ENCODE measurements at regions not wholly inside any gene's neighbourhood (a gene's known extent, or its start where the extent isn't known, plus 50 kb on each side); places are given as distances from the start of the nearest gene placed in this dataset.

GRCh38 chr11:112322173-112322790, 61.6 kb upstream of the PLET1 start:
- ChIA-PET POLR2A (no interaction called here), CTCF (interaction anchor here (0.5 to 1.0 kb wide), 4 partner anchors 33 to 1474 kb away, joined by 3 to 4 read pairs (median 3); no protein-coding TSS in a partner anchor)
- TF ChIP-seq ETV6 (CRISPR knock-in tag; IDR thresholded peaks at IDR 0.05) = no peak
- no peak for TF ChIP-seq E2F5 (CRISPR knock-in tag; IDR thresholded peaks at IDR 0.05)
- no peak for TF ChIP-seq ZBTB21 (CRISPR knock-in tag; IDR thresholded peaks at IDR 0.05; ENCODE audit: borderline replicate concordance)
- no peak for TF ChIP-seq ZNF232 (CRISPR knock-in tag; IDR thresholded peaks at IDR 0.05)
- no peak for TF ChIP-seq AFF4 (CRISPR knock-in tag; IDR thresholded peaks at IDR 0.05; ENCODE audit: borderline replicate concordance)
- TF ChIP-seq FOXJ3 (CRISPR knock-in tag; IDR thresholded peaks at IDR 0.05; ENCODE audit: borderline replicate concordance) = no peak
- no peak for TF ChIP-seq HMGA2 (CRISPR knock-in tag; IDR thresholded peaks at IDR 0.05)
- TF ChIP-seq FOXP1 (CRISPR knock-in tag; IDR thresholded peaks at IDR 0.05; ENCODE audit: borderline replicate concordance) = no peak
- no peak for TF ChIP-seq TEAD4 (CRISPR knock-in tag; IDR thresholded peaks at IDR 0.05)
- no peak for TF ChIP-seq E2F1 (CRISPR knock-in tag; IDR thresholded peaks at IDR 0.05)
- TF ChIP-seq PREB (CRISPR knock-in tag; IDR thresholded peaks at IDR 0.05; ENCODE audit: borderline replicate concordance) = no peak
- no peak for TF ChIP-seq PRRX2 (CRISPR knock-in tag; IDR thresholded peaks at IDR 0.05)
- TF ChIP-seq NFATC4 (CRISPR knock-in tag; IDR thresholded peaks at IDR 0.05) = no peak
- TF ChIP-seq NR3C1 (CRISPR knock-in tag; conservative IDR thresholded peaks at IDR 0.05; ENCODE audit: low read depth) = no peak
- no peak for TF ChIP-seq MAX (CRISPR knock-in tag; IDR thresholded peaks at IDR 0.05)
- no peak for TF ChIP-seq CDX4 (CRISPR knock-in tag; IDR thresholded peaks at IDR 0.05; ENCODE audit: borderline replicate concordance)
- Mint-ChIP-seq H3K4me3 (no peak overlapping the region), H3K27ac (no peak overlapping the region), H3K9me3 (peaks cover 21% of the 10 kb centered on the region), H3K27me3 (ENCODE audit: low read depth) (peaks cover 22% of the 10 kb centered on the region), H3K4me1 (peaks cover 22% of the 10 kb centered on the region), H3K36me3 (peaks cover 9% of the 10 kb centered on the region)
- ATAC-seq (no peak), DNase-seq (ENCODE audit: low spot score) (no peak)

- ATAC-seq (no peak), DNase-seq (ENCODE audit: low spot score) (no peak)
- POLR2A ChIA-PET = interaction anchor here (1.0 kb wide), 1 partner anchor 11 kb away, joined by 3 read pairs; no protein-coding TSS in a partner anchor
- peaks cover 6% of the 10 kb centered on the region for H3K36me3 Mint-ChIP-seq
- H3K4me1 Mint-ChIP-seq = no peaks in the 10 kb centered on the region
- H3K9me3 Mint-ChIP-seq = peaks cover 20% of the 10 kb centered on the region
- no peak overlapping the region for H3K27ac Mint-ChIP-seq
- H3K4me3 Mint-ChIP-seq = no peak overlapping the region
- peaks cover 8% of the 10 kb centered on the region; the same call in 1 of the 2 replicates for H3K27me3 Mint-ChIP-seq (ENCODE audit: low read depth)
- CTCF ChIA-PET = interaction anchor here (1.0 to 2.5 kb wide), 2 partner anchors 11 to 54 kb away, joined by 3 to 10 read pairs; no protein-coding TSS in a partner anchor
- TF ChIP-seq ZNF232 (CRISPR knock-in tag; IDR thresholded peaks at IDR 0.05) (no peak), PREB (CRISPR knock-in tag; IDR thresholded peaks at IDR 0.05; ENCODE audit: borderline replicate concordance) (no peak), SMAD4 (CRISPR knock-in tag; IDR thresholded peaks at IDR 0.05) (no peak), E2F4 (CRISPR knock-in tag; IDR thresholded peaks at IDR 0.05; ENCODE audit: borderline replicate concordance, low read depth) (no peak), USF2 (CRISPR knock-in tag; IDR thresholded peaks at IDR 0.05) (no peak), USF1 (CRISPR knock-in tag; IDR thresholded peaks at IDR 0.05) (no peak)
Observed at GRCh38 chr11:112334381-112334780, 73.7 kb upstream of the PLET1 start.

Data from WTC11 (cell line).